ENCODE measurements at regions not wholly inside any gene's neighbourhood (a gene's known extent, or its start where the extent isn't known, plus 50 kb on each side); places are given as distances from the start of the nearest gene placed in this dataset.

DNA sequence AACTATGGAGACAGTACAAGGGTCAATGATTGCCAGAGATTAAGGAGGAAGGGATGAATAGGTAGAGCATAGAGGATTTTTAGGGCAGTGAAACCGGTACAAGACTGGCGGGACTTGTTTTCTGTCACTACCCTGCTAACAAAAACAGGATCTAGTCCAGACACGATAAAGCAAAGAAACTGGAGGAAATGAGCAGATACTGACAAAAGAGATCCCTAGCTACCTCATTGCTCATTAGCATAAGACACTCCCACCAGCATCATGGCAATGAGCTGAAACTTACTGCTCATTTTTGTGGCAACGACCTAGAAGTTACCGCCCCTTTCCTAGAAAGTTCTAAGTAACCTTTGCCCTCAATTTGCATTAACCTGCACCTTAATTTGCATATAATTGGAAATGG, 131.2 kb downstream of the ETAA1 start:
- H3K4me1 Mint-ChIP-seq = peaks cover 9% of the 10 kb centered on the region
- Histone ChIP-seq H3K9me2 (ENCODE audit: insufficient read depth) (peaks cover 7% of the 10 kb centered on the region; the same call in 1 of the 2 replicates), H4K20me1 (replicated peaks; ENCODE audit: insufficient read depth) (no peaks in the 10 kb centered on the region), H3F3A (replicated peaks; ENCODE audit: low read depth) (no peaks in the 10 kb centered on the region), H3K27ac (ENCODE audit: low read depth) (no peak overlapping the region), H3K27me3 (ENCODE audit: insufficient read depth) (no peaks in the 10 kb centered on the region), H3K4me3 (no peak overlapping the region), H3K4me2 (no peak overlapping the region), H3K36me3 (ENCODE audit: insufficient read depth) (no peaks in the 10 kb centered on the region), H3K79me2 (replicated peaks; ENCODE audit: insufficient read depth) (no peaks in the 10 kb centered on the region), H2AFZ (no peak overlapping the region), H3K4me1 (ENCODE audit: insufficient read depth) (no peaks in the 10 kb centered on the region)
- ATAC-seq (no peak), DNase-seq (ENCODE audit: low spot score) (no peak)
- H3K27me3 Mint-ChIP-seq (ENCODE audit: insufficient read depth, low read depth, poor library complexity) = no peaks in the 10 kb centered on the region
- H3K36me3 Mint-ChIP-seq (ENCODE audit: low read depth) = peaks cover 3% of the 10 kb centered on the region; the same call in 1 of the 3 replicates
- H3K4me3 Mint-ChIP-seq = no peak overlapping the region
- H3K27ac Mint-ChIP-seq = no peak overlapping the region
- no peak for TF ChIP-seq EZH2 (IDR thresholded peaks at IDR 0.05; ENCODE audit: low read depth, unreplicated experiment)
- no peak for TF ChIP-seq POLR2AphosphoS5 (IDR thresholded peaks at IDR 0.05; ENCODE audit: low read depth)
- TF ChIP-seq JUNB (IDR thresholded peaks at IDR 0.05; ENCODE audit: unreplicated experiment) = no peak
- no peak for TF ChIP-seq NANOG (IDR thresholded peaks at IDR 0.05; ENCODE audit: borderline replicate concordance)
- TF ChIP-seq, protein P1, sequence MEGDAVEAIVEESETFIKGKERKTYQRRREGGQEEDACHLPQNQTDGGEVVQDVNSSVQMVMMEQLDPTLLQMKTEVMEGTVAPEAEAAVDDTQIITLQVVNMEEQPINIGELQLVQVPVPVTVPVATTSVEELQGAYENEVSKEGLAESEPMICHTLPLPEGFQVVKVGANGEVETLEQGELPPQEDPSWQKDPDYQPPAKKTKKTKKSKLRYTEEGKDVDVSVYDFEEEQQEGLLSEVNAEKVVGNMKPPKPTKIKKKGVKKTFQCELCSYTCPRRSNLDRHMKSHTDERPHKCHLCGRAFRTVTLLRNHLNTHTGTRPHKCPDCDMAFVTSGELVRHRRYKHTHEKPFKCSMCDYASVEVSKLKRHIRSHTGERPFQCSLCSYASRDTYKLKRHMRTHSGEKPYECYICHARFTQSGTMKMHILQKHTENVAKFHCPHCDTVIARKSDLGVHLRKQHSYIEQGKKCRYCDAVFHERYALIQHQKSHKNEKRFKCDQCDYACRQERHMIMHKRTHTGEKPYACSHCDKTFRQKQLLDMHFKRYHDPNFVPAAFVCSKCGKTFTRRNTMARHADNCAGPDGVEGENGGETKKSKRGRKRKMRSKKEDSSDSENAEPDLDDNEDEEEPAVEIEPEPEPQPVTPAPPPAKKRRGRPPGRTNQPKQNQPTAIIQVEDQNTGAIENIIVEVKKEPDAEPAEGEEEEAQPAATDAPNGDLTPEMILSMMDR (conservative IDR thresholded peaks at IDR 0.05; ENCODE audit: low read depth in 2 of 2) = no peak
- TF ChIP-seq CREB1 (CRISPR knock-in tag; IDR thresholded peaks at IDR 0.05; ENCODE audit: low read depth) = no peak
- TF ChIP-seq, protein P2, sequence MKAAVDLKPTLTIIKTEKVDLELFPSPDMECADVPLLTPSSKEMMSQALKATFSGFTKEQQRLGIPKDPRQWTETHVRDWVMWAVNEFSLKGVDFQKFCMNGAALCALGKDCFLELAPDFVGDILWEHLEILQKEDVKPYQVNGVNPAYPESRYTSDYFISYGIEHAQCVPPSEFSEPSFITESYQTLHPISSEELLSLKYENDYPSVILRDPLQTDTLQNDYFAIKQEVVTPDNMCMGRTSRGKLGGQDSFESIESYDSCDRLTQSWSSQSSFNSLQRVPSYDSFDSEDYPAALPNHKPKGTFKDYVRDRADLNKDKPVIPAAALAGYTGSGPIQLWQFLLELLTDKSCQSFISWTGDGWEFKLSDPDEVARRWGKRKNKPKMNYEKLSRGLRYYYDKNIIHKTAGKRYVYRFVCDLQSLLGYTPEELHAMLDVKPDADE (IDR thresholded peaks at IDR 0.05) = no peak
- TF ChIP-seq STAT1 (IDR thresholded peaks at IDR 0.05; ENCODE audit: unreplicated experiment) = no peak
- no peak for TF ChIP-seq ZNF114 (CRISPR knock-in tag; IDR thresholded peaks at IDR 0.05)
- TF ChIP-seq, protein P3, sequence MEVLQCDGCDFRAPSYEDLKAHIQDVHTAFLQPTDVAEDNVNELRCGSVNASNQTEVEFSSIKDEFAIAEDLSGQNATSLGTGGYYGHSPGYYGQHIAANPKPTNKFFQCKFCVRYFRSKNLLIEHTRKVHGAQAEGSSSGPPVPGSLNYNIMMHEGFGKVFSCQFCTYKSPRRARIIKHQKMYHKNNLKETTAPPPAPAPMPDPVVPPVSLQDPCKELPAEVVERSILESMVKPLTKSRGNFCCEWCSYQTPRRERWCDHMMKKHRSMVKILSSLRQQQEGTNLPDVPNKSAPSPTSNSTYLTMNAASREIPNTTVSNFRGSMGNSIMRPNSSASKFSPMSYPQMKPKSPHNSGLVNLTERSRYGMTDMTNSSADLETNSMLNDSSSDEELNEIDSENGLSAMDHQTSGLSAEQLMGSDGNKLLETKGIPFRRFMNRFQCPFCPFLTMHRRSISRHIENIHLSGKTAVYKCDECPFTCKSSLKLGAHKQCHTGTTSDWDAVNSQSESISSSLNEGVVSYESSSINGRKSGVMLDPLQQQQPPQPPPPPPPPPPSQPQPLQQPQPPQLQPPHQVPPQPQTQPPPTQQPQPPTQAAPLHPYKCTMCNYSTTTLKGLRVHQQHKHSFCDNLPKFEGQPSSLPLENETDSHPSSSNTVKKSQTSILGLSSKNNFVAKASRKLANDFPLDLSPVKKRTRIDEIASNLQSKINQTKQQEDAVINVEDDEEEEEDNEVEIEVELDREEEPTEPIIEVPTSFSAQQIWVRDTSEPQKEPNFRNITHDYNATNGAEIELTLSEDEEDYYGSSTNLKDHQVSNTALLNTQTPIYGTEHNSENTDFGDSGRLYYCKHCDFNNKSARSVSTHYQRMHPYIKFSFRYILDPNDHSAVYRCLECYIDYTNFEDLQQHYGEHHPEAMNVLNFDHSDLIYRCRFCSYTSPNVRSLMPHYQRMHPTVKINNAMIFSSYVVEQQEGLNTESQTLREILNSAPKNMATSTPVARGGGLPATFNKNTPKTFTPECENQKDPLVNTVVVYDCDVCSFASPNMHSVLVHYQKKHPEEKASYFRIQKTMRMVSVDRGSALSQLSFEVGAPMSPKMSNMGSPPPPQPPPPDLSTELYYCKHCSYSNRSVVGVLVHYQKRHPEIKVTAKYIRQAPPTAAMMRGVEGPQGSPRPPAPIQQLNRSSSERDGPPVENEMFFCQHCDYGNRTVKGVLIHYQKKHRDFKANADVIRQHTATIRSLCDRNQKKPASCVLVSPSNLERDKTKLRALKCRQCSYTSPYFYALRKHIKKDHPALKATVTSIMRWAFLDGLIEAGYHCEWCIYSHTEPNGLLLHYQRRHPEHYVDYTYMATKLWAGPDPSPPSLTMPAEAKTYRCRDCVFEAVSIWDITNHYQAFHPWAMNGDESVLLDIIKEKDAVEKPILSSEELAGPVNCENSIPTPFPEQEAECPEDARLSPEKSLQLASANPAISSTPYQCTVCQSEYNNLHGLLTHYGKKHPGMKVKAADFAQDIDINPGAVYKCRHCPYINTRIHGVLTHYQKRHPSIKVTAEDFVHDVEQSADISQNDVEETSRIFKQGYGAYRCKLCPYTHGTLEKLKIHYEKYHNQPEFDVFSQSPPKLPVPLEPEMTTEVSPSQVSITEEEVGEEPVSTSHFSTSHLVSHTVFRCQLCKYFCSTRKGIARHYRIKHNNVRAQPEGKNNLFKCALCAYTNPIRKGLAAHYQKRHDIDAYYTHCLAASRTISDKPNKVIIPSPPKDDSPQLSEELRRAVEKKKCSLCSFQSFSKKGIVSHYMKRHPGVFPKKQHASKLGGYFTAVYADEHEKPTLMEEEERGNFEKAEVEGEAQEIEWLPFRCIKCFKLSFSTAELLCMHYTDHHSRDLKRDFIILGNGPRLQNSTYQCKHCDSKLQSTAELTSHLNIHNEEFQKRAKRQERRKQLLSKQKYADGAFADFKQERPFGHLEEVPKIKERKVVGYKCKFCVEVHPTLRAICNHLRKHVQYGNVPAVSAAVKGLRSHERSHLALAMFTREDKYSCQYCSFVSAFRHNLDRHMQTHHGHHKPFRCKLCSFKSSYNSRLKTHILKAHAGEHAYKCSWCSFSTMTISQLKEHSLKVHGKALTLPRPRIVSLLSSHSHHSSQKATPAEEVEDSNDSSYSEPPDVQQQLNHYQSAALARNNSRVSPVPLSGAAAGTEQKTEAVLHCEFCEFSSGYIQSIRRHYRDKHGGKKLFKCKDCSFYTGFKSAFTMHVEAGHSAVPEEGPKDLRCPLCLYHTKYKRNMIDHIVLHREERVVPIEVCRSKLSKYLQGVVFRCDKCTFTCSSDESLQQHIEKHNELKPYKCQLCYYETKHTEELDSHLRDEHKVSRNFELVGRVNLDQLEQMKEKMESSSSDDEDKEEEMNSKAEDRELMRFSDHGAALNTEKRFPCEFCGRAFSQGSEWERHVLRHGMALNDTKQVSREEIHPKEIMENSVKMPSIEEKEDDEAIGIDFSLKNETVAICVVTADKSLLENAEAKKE (CRISPR knock-in tag; IDR thresholded peaks at IDR 0.05) = no peak
- peaks cover 3% of the 10 kb centered on the region; the same call in 1 of the 3 replicates for H3K9me3 Mint-ChIP-seq
